ENCODE measurements at regions not wholly inside any gene's neighbourhood (a gene's known extent, or its start where the extent isn't known, plus 50 kb on each side); places are given as distances from the start of the nearest gene placed in this dataset.
A peak's percentile ranks its signal among the peaks of the same experiment; 100 is the strongest.

- no peaks in the 10 kb centered on the region for H3K4me1 ChIP-seq (ENCODE audit: control insufficient read depth, insufficient read depth, low read depth, low read length)
- no peak overlapping the region for H3K27ac ChIP-seq (ENCODE audit: low read length, poor library complexity, severe bottlenecking)
- H3K18ac ChIP-seq (ENCODE audit: low read depth in 1 of 2, low read length in 2 of 2): no peak overlapping the region
- H4K8ac ChIP-seq (ENCODE audit: low read length): no peak overlapping the region
- peaks cover 0 to 16% of the 10 kb centered on the region in 2 experiments for H3K27me3 ChIP-seq (ENCODE audit: control insufficient read depth in 1 of 2, insufficient read depth in 1 of 2, low read length in 2 of 2)
- no peak overlapping the region for H3K23ac ChIP-seq (ENCODE audit: low read length in 2 of 2)
- no CpG with 5 or more reads among the region's 3 CpGs for WGBS
- no peak overlapping the region for H2BK120ac ChIP-seq (ENCODE audit: low read depth, low read length)
- no peak overlapping the region for H3K4me3 ChIP-seq (ENCODE audit: insufficient read depth in 1 of 2, low read depth in 1 of 2, low read length in 2 of 2)
- H2AK5ac ChIP-seq (ENCODE audit: low read length, severe bottlenecking): no peak overlapping the region
- H4K91ac ChIP-seq (ENCODE audit: low read length): no peak overlapping the region
- H2BK12ac ChIP-seq (ENCODE audit: low read length in 2 of 2): no peak overlapping the region
- no peak overlapping the region for H2AFZ ChIP-seq (ENCODE audit: low read depth, low read length)
- no peaks in the 10 kb centered on the region for H3K36me3 ChIP-seq (ENCODE audit: control insufficient read depth in 1 of 2, insufficient read depth in 2 of 2, low read depth in 1 of 2, low read length in 2 of 2)
- no peak overlapping the region for H3K4me2 ChIP-seq (ENCODE audit: low read length, poor library complexity, severe bottlenecking)
- DNase-seq: no peak
- H3K79me1 ChIP-seq (replicated peaks; ENCODE audit: low read length, poor library complexity, severe bottlenecking): no peaks in the 10 kb centered on the region
- no peak overlapping the region for H2BK15ac ChIP-seq (ENCODE audit: low read depth, poor library complexity, severe bottlenecking)
- no peak overlapping the region for H3K4ac ChIP-seq (ENCODE audit: low read depth in 1 of 2, low read length in 2 of 2)
- H3K9ac ChIP-seq (ENCODE audit: low read length): no peak overlapping the region
- no peaks in the 10 kb centered on the region for H3K9me3 ChIP-seq (ENCODE audit: control insufficient read depth, low read length)
- H2BK5ac ChIP-seq (ENCODE audit: low read depth, low read length, poor library complexity, severe bottlenecking): no peak overlapping the region
- H3K14ac ChIP-seq (ENCODE audit: low read length in 2 of 2): no peak overlapping the region
Observed at GRCh38 chrX:30414144-30414543, 105.0 kb upstream of the NR0B1 start.

- WGBS: no CpG with 5 or more reads among the region's 1 CpG
- Histone ChIP-seq H4K91ac (ENCODE audit: low read length) (no peak overlapping the region), H2BK120ac (ENCODE audit: low read depth, low read length) (no peak overlapping the region), H3K14ac (ENCODE audit: low read length in 2 of 2) (no peak overlapping the region), H3K4me1 (ENCODE audit: control insufficient read depth, insufficient read depth, low read depth, low read length) (no peaks in the 10 kb centered on the region), H2BK12ac (ENCODE audit: low read length in 2 of 2) (no peak overlapping the region), H3K27me3 (ENCODE audit: control insufficient read depth in 1 of 2, insufficient read depth in 1 of 2, low read length in 2 of 2) (peaks cover 0 to 10% of the 10 kb centered on the region in 2 experiments), H4K8ac (ENCODE audit: low read length) (no peak overlapping the region), H3K27ac (ENCODE audit: low read length, poor library complexity, severe bottlenecking) (no peak overlapping the region), H3K79me1 (replicated peaks; ENCODE audit: low read length, poor library complexity, severe bottlenecking) (no peaks in the 10 kb centered on the region), H3K36me3 (ENCODE audit: control insufficient read depth in 1 of 2, insufficient read depth in 2 of 2, low read depth in 1 of 2, low read length in 2 of 2) (no peaks in the 10 kb centered on the region), H2BK5ac (ENCODE audit: low read depth, low read length, poor library complexity, severe bottlenecking) (no peak overlapping the region), H3K4me3 (ENCODE audit: insufficient read depth in 1 of 2, low read depth in 1 of 2, low read length in 2 of 2) (no peak overlapping the region), H3K4ac (ENCODE audit: low read depth in 1 of 2, low read length in 2 of 2) (no peak overlapping the region), H2AFZ (ENCODE audit: low read depth, low read length) (no peak overlapping the region), H2AK5ac (ENCODE audit: low read length, severe bottlenecking) (no peak overlapping the region), H3K23ac (ENCODE audit: low read length in 2 of 2) (no peak overlapping the region), H3K4me2 (ENCODE audit: low read length, poor library complexity, severe bottlenecking) (no peak overlapping the region), H3K18ac (ENCODE audit: low read depth in 1 of 2, low read length in 2 of 2) (no peak overlapping the region), H3K9ac (ENCODE audit: low read length) (no peak overlapping the region), H3K9me3 (ENCODE audit: control insufficient read depth, low read length) (no peaks in the 10 kb centered on the region), H2BK15ac (ENCODE audit: low read depth, poor library complexity, severe bottlenecking) (no peak overlapping the region)
- DNase-seq: no peak
Observed at GRCh38 chrX:30402366-30402765, 93.2 kb upstream of the NR0B1 start.

- H3K23ac ChIP-seq (ENCODE audit: low read length in 2 of 2): no peak overlapping the region
- no peaks in the 10 kb centered on the region for H3K9me3 ChIP-seq (ENCODE audit: control insufficient read depth, low read length)
- no peak overlapping the region for H3K4ac ChIP-seq (ENCODE audit: low read depth in 1 of 2, low read length in 2 of 2)
- no peak for DNase-seq
- H3K4me2 ChIP-seq (ENCODE audit: low read length, poor library complexity, severe bottlenecking): no peak overlapping the region
- no peaks in the 10 kb centered on the region for H3K79me1 ChIP-seq (replicated peaks; ENCODE audit: low read length, poor library complexity, severe bottlenecking)
- H2BK15ac ChIP-seq (ENCODE audit: low read depth, poor library complexity, severe bottlenecking): no peak overlapping the region
- no peak overlapping the region for H2AFZ ChIP-seq (ENCODE audit: low read depth, low read length)
- no peak overlapping the region for H2BK5ac ChIP-seq (ENCODE audit: low read depth, low read length, poor library complexity, severe bottlenecking)
- H3K4me1 ChIP-seq (ENCODE audit: control insufficient read depth, insufficient read depth, low read depth, low read length): no peaks in the 10 kb centered on the region
- H3K27me3 ChIP-seq (ENCODE audit: control insufficient read depth in 1 of 2, insufficient read depth in 1 of 2, low read length in 2 of 2): peaks cover 0 to 5% of the 10 kb centered on the region in 2 experiments
- H3K18ac ChIP-seq (ENCODE audit: low read depth in 1 of 2, low read length in 2 of 2): no peak overlapping the region
- H3K27ac ChIP-seq (ENCODE audit: low read length, poor library complexity, severe bottlenecking): no peak overlapping the region
- H3K14ac ChIP-seq (ENCODE audit: low read length in 2 of 2): no peak overlapping the region
- H4K8ac ChIP-seq (ENCODE audit: low read length): no peak overlapping the region
- H3K4me3 ChIP-seq (ENCODE audit: insufficient read depth in 1 of 2, low read depth in 1 of 2, low read length in 2 of 2): no peak overlapping the region
- H2AK5ac ChIP-seq (ENCODE audit: low read length, severe bottlenecking): no peak overlapping the region
- no peaks in the 10 kb centered on the region for H3K36me3 ChIP-seq (ENCODE audit: control insufficient read depth in 1 of 2, insufficient read depth in 2 of 2, low read depth in 1 of 2, low read length in 2 of 2)
- WGBS: 100% methylated on average over 1 of the region's 3 CpGs
- H4K91ac ChIP-seq (ENCODE audit: low read length): no peak overlapping the region
- no peak overlapping the region for H3K9ac ChIP-seq (ENCODE audit: low read length)
- H2BK12ac ChIP-seq (ENCODE audit: low read length in 2 of 2): no peak overlapping the region
- H2BK120ac ChIP-seq (ENCODE audit: low read depth, low read length): no peak overlapping the region
Observed at GRCh38 chrX:30388325-30388724, 79.1 kb upstream of the NR0B1 start.

- Histone ChIP-seq H3K4ac (ENCODE audit: low read depth in 1 of 2, low read length in 2 of 2) (no peak overlapping the region), H2BK5ac (ENCODE audit: low read depth, low read length, poor library complexity, severe bottlenecking) (no peak overlapping the region), H3K27me3 (ENCODE audit: control insufficient read depth in 1 of 2, insufficient read depth in 1 of 2, low read length in 2 of 2) (peaks cover 0 to 13% of the 10 kb centered on the region in 2 experiments), H3K14ac (ENCODE audit: low read length in 2 of 2) (no peak overlapping the region), H3K4me1 (ENCODE audit: control insufficient read depth, insufficient read depth, low read depth, low read length) (no peaks in the 10 kb centered on the region), H2AK5ac (ENCODE audit: low read length, severe bottlenecking) (no peak overlapping the region), H3K23ac (ENCODE audit: low read length in 2 of 2) (no peak overlapping the region), H3K27ac (ENCODE audit: low read length, poor library complexity, severe bottlenecking) (peak overlapping the region; percentile 44), H3K36me3 (ENCODE audit: control insufficient read depth in 1 of 2, insufficient read depth in 2 of 2, low read depth in 1 of 2, low read length in 2 of 2) (no peaks in the 10 kb centered on the region), H2BK120ac (ENCODE audit: low read depth, low read length) (no peak overlapping the region), H3K4me2 (ENCODE audit: low read length, poor library complexity, severe bottlenecking) (no peak overlapping the region), H2BK15ac (ENCODE audit: low read depth, poor library complexity, severe bottlenecking) (no peak overlapping the region), H3K4me3 (ENCODE audit: insufficient read depth in 1 of 2, low read depth in 1 of 2, low read length in 2 of 2) (peak overlapping the region in 1 of 2 experiments; percentile 30), H3K9ac (ENCODE audit: low read length) (peak overlapping the region; percentile 52), H3K9me3 (ENCODE audit: control insufficient read depth, low read length) (no peaks in the 10 kb centered on the region), H3K79me1 (replicated peaks; ENCODE audit: low read length, poor library complexity, severe bottlenecking) (no peaks in the 10 kb centered on the region), H4K8ac (ENCODE audit: low read length) (no peak overlapping the region), H3K18ac (ENCODE audit: low read depth in 1 of 2, low read length in 2 of 2) (no peak overlapping the region), H4K91ac (ENCODE audit: low read length) (no peak overlapping the region), H2BK12ac (ENCODE audit: low read length in 2 of 2) (no peak overlapping the region), H2AFZ (ENCODE audit: low read depth, low read length) (no peak overlapping the region)
- DNase-seq: no peak
- 89% methylated on average over 2 of the region's 3 CpGs for WGBS
Observed at GRCh38 chrX:30373951-30374350, 64.8 kb upstream of the NR0B1 start.

Measured in mesenchymal stem cell (in vitro differentiated cells and primary cell).